Esophagus squamous epithelium (tissue), 5 donors: ENCODE measurements at regions not wholly inside any gene's neighbourhood (a gene's known extent, or its start where the extent isn't known, plus 50 kb on each side); places are given as distances from the start of the nearest gene placed in this dataset.

Experiments used
- DNase-seq: peaks from one replicate; lab custom pipeline; 2025; lab: John Stamatoyannopoulos, UW
- H3K27ac ChIP-seq, 4 donors: fragments of 200-600 bp; sonication (generic); one replicate each; pipeline ENCODE4 v1.5.1; 2016 to 2019; ENCODE audit warnings: mild to moderate bottlenecking in 1 of 4
- H3K27me3 ChIP-seq, 4 donors: fragments of 200-600 bp; sonication (generic); 1 replicate in 3 of 4; 2 replicates in 1 of 4; pipeline versions ENCODE4 v1.5.1 to v1.6.0; 2017 to 2021; ENCODE audit warnings: antibody characterized with exemption in 1 of 4
- H3K36me3 ChIP-seq, 3 donors: fragments of 200-600 bp; sonication (generic); one replicate each; pipeline ENCODE4 v1.5.1; 2016 to 2019
- H3K4me1 ChIP-seq, 3 donors: fragments of 200-600 bp; sonication (generic); one replicate each; pipeline ENCODE4 v1.5.1; 2017 to 2019
- H3K4me3 ChIP-seq, 4 donors: fragments of 200-600 bp; sonication (generic); 1 replicate in 3 of 4; 2 replicates in 1 of 4; pipeline ENCODE4 v1.5.1; 2016 to 2019; ENCODE audit warnings: mild to moderate bottlenecking in 2 of 4, moderate library complexity in 1 of 4
- H3K9me3 ChIP-seq, 3 donors: fragments of 200-600 bp; sonication (generic); one replicate each; pipeline ENCODE4 v1.5.1; 2016 to 2019
- CTCF ChIP-seq, 6 experiments: fragments of 450-650 bp in 4 of 6; fragments of 200-600 bp in 2 of 6; sonication (generic) in 2 of 6; IDR thresholded peaks; one replicate each; pipeline ENCODE4 v1.5.1; 2016 to 2019; ENCODE audit warnings: antibody characterized with exemption in 6 of 6, mild to moderate bottlenecking in 4 of 6, moderate library complexity in 4 of 6
- POLR2A ChIP-seq, 4 donors: fragments of 450-650 bp; IDR thresholded peaks; one replicate each; pipeline ENCODE4 v1.6.1; 2017; ENCODE audit warnings: antibody characterized with exemption in 4 of 4, mild to moderate bottlenecking in 4 of 4, moderate library complexity in 3 of 4
- whole genome bisulfite sequencing, 2 donors: methylation state at CpG; one replicate each; pipeline ENCODE4 v1.1.5; 2018; 5-methylcytosine and 5-hydroxymethylcytosine counted together
- intact Hi-C: fragments of 100-400 bp; cut with DNase I; formaldehyde crosslinking; loops from one replicate; pipeline ENCODE4 v1.15.0; 2022
- donor health status: DM: yes; HTN: yes; CAD: no.

- DNase-seq: no peak
- Histone ChIP-seq H3K36me3 (no peaks in the 10 kb centered on the region), H3K4me1 (peaks cover 0 to 39% (median 3%) of the 10 kb centered on the region in 3 donors), H3K27me3 (no peaks in the 10 kb centered on the region), H3K27ac (peak overlapping the region; percentile 8 to 82 (median 72)), H3K4me3 (no peak overlapping the region), H3K9me3 (no peaks in the 10 kb centered on the region)
- TF ChIP-seq POLR2A (IDR thresholded peaks at IDR 0.05) (no peak), CTCF (IDR thresholded peaks at IDR 0.05) (no peak)
- 43 to 64% methylated on average over 5 of the region's 5 CpGs for WGBS, 2 donors
- intact Hi-C loops: no loop called here
Measured at GRCh38 chr1:14340002-14340785, 258.3 kb upstream of the KAZN start.

GRCh38 chr1:14341147-14341546 lies 257.3 kb upstream of the KAZN start:
- TF ChIP-seq POLR2A (IDR thresholded peaks at IDR 0.05) (no peak), CTCF (IDR thresholded peaks at IDR 0.05) (no peak)
- Histone ChIP-seq H3K9me3 (no peaks in the 10 kb centered on the region), H3K4me3 (no peak overlapping the region), H3K27me3 (no peaks in the 10 kb centered on the region), H3K4me1 (peaks cover 0 to 39% (median 3%) of the 10 kb centered on the region in 3 donors), H3K36me3 (no peaks in the 10 kb centered on the region), H3K27ac (peak overlapping the region in 1 of 4 donors; percentile 78)
- WGBS, 2 donors: 92 to 97% methylated on average over 3 of the region's 3 CpGs
- intact Hi-C loops: no loop called here
- DNase-seq: no peak

- no peak overlapping the region for H3K27ac ChIP-seq
- TF ChIP-seq CTCF (IDR thresholded peaks at IDR 0.05): no peak
- TF ChIP-seq POLR2A (IDR thresholded peaks at IDR 0.05): no peak
- DNase-seq: no peak
- peaks cover 0 to 6% (median 0%) of the 10 kb centered on the region in 3 donors for H3K4me1 ChIP-seq
- intact Hi-C loops: no loop called here
- H3K4me3 ChIP-seq: no peak overlapping the region
- no peaks in the 10 kb centered on the region for H3K27me3 ChIP-seq
- WGBS, 2 donors: 64 to 68% methylated on average over 8 of the region's 8 CpGs
- no peaks in the 10 kb centered on the region for H3K36me3 ChIP-seq
- H3K9me3 ChIP-seq: no peaks in the 10 kb centered on the region
Measured at GRCh38 chr1:14345946-14346550, 252.4 kb upstream of the KAZN start.

- Histone ChIP-seq H3K36me3 (no peaks in the 10 kb centered on the region), H3K4me3 (no peak overlapping the region), H3K27me3 (no peaks in the 10 kb centered on the region), H3K9me3 (no peaks in the 10 kb centered on the region), H3K27ac (no peak overlapping the region), H3K4me1 (no peaks in the 10 kb centered on the region)
- WGBS, 2 donors: 71 to 78% methylated on average over 5 to 6 of the region's 6 CpGs
- TF ChIP-seq POLR2A (IDR thresholded peaks at IDR 0.05): no peak
- no peak for TF ChIP-seq CTCF (IDR thresholded peaks at IDR 0.05)
- intact Hi-C loops: no loop called here
- DNase-seq: no peak
Measured at GRCh38 chr1:14347186-14347585, 251.3 kb upstream of the KAZN start.

GRCh38 chr1:14347776-14348175 lies 250.7 kb upstream of the KAZN start:
- Histone ChIP-seq H3K9me3 (no peaks in the 10 kb centered on the region), H3K27me3 (no peaks in the 10 kb centered on the region), H3K4me3 (no peak overlapping the region), H3K36me3 (no peaks in the 10 kb centered on the region), H3K4me1 (no peaks in the 10 kb centered on the region), H3K27ac (no peak overlapping the region)
- DNase-seq: no peak
- intact Hi-C loops: no loop called here
- 72 to 77% methylated on average over 2 of the region's 3 CpGs for WGBS, 2 donors
- TF ChIP-seq POLR2A (IDR thresholded peaks at IDR 0.05) (no peak), CTCF (IDR thresholded peaks at IDR 0.05) (no peak)
